AG09309 (cell line): ENCODE measurements at regions not wholly inside any gene's neighbourhood (a gene's known extent, or its start where the extent isn't known, plus 50 kb on each side); places are given as distances from the start of the nearest gene placed in this dataset.

ENCODE experiments used
- DNase-seq: peaks from one replicate; pipeline ENCODE4 v3.0.0-alpha.2; 2010; ENCODE audit warnings: low read depth
- H3K4me3 ChIP-seq: 2 replicates; pipeline ENCODE4 v1.5.1; 2011; ENCODE audit warnings: mild to moderate bottlenecking, low read depth, low read length, moderate library complexity; ENCODE audit not compliant: control insufficient read depth
- CTCF ChIP-seq: IDR thresholded peaks from 2 replicates; pipeline ENCODE4 v1.5.1; 2011; ENCODE audit warnings: mild to moderate bottlenecking, low read depth, low read length, inconsistent platforms; ENCODE audit not compliant: insufficient read depth, control insufficient read depth; ENCODE audit errors: missing control alignments

DNA sequence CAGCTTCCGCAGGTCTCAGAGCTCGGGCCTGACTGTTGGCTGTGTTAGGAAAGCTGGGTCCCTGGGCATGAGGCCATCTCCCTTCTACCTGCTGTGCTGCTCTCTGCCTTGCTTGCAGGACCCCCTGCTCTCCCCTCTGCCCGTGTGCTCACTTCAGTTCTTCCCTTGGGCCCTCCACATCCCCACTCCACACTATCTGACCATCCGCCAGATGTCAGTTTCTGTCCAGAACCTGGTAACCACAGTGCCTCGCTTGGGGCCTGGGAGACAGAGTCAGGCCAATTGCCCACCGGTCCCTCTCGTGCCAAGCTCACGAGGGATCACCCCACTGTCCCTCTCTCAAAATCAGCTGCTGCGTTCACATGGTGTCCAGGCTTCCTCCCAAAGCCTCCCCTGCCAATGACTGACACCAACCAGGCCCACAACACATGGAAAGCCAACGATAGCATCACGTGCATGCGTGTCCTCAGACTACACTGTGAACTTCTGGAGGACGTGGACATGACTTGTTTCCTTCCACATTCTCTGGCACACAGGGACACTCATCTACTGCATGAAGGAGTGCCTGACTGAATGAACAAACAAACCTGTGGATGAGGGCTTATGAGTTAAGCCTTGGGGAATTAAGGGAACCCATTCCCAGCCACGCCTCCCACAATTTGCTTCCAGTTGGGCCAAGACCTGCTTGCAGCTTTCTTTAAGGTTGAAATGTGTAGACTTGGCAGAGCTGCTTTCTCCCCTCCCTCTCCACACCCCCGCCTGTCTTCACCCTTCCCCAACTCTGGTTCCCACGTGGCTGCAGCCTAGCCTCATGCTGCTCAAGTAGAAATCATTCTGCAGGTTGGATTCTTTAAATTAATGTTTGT lies 72.5 kb upstream of the ZNF423 start:
- no peak for DNase-seq
- no peak for TF ChIP-seq CTCF
- no peak overlapping the region for H3K4me3 ChIP-seq

- no peak for TF ChIP-seq CTCF
- no peak overlapping the region for H3K4me3 ChIP-seq
- DNase-seq = no peak
Observed at GRCh38 chr16:49929626-49930025, 73.7 kb upstream of the ZNF423 start.

GRCh38 chr16:49930841-49931240 lies 74.9 kb upstream of the ZNF423 start:
- H3K4me3 ChIP-seq = no peak overlapping the region
- TF ChIP-seq CTCF = no peak
- no peak for DNase-seq

GRCh38 chr16:49931266-49931665 lies 75.4 kb upstream of the ZNF423 start:
- no peak overlapping the region for H3K4me3 ChIP-seq
- no peak for TF ChIP-seq CTCF
- DNase-seq = no peak

DNA sequence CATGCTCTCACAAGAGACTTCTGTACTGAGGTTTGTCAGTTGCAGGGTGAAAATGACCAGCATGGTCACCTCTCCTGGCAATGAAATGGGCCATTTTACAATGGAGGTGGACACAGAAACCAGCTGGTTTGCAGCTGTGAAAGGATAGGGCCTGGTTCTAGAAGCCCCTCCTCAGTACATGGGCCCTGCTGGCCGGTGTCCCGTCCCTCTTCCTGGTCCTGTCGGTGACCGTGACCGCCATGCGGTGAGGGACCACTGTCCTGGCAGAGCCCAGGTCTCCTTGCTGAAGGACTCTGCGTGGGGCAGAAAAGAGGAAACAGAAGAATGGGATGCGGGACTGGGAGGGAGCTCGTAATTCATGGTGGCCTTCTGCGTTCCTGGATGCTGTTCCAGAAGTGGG lies 76.0 kb upstream of the ZNF423 start:
- no peak for TF ChIP-seq CTCF
- H3K4me3 ChIP-seq = no peak overlapping the region
- no peak for DNase-seq

GRCh38 chr16:49932434-49932833 lies 76.5 kb upstream of the ZNF423 start:
- H3K4me3 ChIP-seq = no peak overlapping the region
- no peak for TF ChIP-seq CTCF
- no peak for DNase-seq
